HEK293 (cell line): ENCODE measurements at regions not wholly inside any gene's neighbourhood (a gene's known extent, or its start where the extent isn't known, plus 50 kb on each side); places are given as distances from the start of the nearest gene placed in this dataset.

Source experiments
- CTCF ChIA-PET: fragments of 350-600 bp; formaldehyde crosslinking; extraction: SDS; loops from one replicate; lab custom pipeline; 2021; ENCODE audit warnings: antibody characterized with exemption; lab: Yijun Ruan, JAX
- POLR2A ChIA-PET: fragments of 300-600 bp; formaldehyde crosslinking; extraction: SDS; loops from one replicate; lab custom pipeline; 2020; ENCODE audit warnings: antibody characterized with exemption, inconsistent platforms; lab: Yijun Ruan, JAX
- H3K27ac ChIP-seq: fragments of 200-500 bp; sonication (Bioruptor generic); 2 replicates; pipeline ENCODE4 v1.5.1; 2014; ENCODE audit warnings: low read depth, low read length, control low read depth, inconsistent platforms; ENCODE audit errors: extremely low read depth
- H3K36me3 ChIP-seq, 2 experiments: fragments of 200-500 bp in 1 of 2; sonication (Bioruptor generic) in 1 of 2; 1 replicate in 1 of 2; 2 replicates in 1 of 2; pipeline ENCODE4 v1.5.1; 2014 to 2017; ENCODE audit warnings: inconsistent platforms in 2 of 2, low read length in 2 of 2; ENCODE audit not compliant: control insufficient read depth in 2 of 2, insufficient read depth in 1 of 2
- H3K4me1 ChIP-seq: fragments of 200-500 bp; sonication (Bioruptor generic); 2 replicates; pipeline ENCODE4 v1.5.1; 2014; ENCODE audit warnings: mild to moderate bottlenecking, low read length, inconsistent platforms; ENCODE audit not compliant: control insufficient read depth, insufficient read depth
- H3K4me3 ChIP-seq: 2 replicates; pipeline ENCODE4 v1.5.1; 2011; ENCODE audit warnings: low read depth, mild to moderate bottlenecking, control low read depth, low read length, moderate library complexity
- H3K9me3 ChIP-seq: fragments of 200-500 bp; sonication (Bioruptor generic); 2 replicates; pipeline ENCODE4 v1.5.1; 2014; ENCODE audit warnings: low read depth, low read length, inconsistent platforms; ENCODE audit not compliant: control insufficient read depth, insufficient read depth
- BCL11A ChIP-seq: fragments of 450-650 bp; formaldehyde crosslinking; IDR thresholded peaks from 2 replicates; pipeline ENCODE4 v1.5.1; 2016; ENCODE audit warnings: low read depth, missing biosample characterization, missing genetic modification characterization
- EGR2 ChIP-seq: fragments of 450-650 bp; formaldehyde crosslinking; IDR thresholded peaks from 2 replicates; pipeline ENCODE4 v1.5.1; 2016; ENCODE audit warnings: low read depth, missing biosample characterization, missing genetic modification characterization
- GLIS2 ChIP-seq: fragments of 450-650 bp; formaldehyde crosslinking; IDR thresholded peaks from 2 replicates; pipeline ENCODE4 v1.5.1; 2016; ENCODE audit warnings: missing biosample characterization, missing genetic modification characterization
- IKZF3 ChIP-seq: fragments of 450-650 bp; IDR thresholded peaks from 2 replicates; pipeline ENCODE4 v1.5.0; 2018; ENCODE audit warnings: missing biosample characterization, mild to moderate bottlenecking, missing genetic modification characterization, moderate library complexity
- MZF1 ChIP-seq: fragments of 450-650 bp; formaldehyde crosslinking; IDR thresholded peaks from 2 replicates; pipeline ENCODE4 v1.5.1; 2017; ENCODE audit warnings: missing biosample characterization, missing genetic modification characterization, borderline replicate concordance
- SCRT2 ChIP-seq: fragments of 450-650 bp; formaldehyde crosslinking; IDR thresholded peaks from 2 replicates; pipeline ENCODE4 v1.5.1; 2016; ENCODE audit warnings: missing biosample characterization, missing genetic modification characterization
- TCF7L2 ChIP-seq: IDR thresholded peaks from 2 replicates; pipeline ENCODE4 v1.6.1; 2011; ENCODE audit warnings: low read depth, mild to moderate bottlenecking, inconsistent platforms, low read length, moderate library complexity, borderline replicate concordance
- YY2 ChIP-seq: fragments of 450-650 bp; formaldehyde crosslinking; IDR thresholded peaks from 2 replicates; pipeline ENCODE4 v1.5.1; 2016; ENCODE audit warnings: missing biosample characterization, missing genetic modification characterization
- ZNF138 ChIP-seq: fragments of 450-650 bp; formaldehyde crosslinking; IDR thresholded peaks from 2 replicates; pipeline ENCODE4 v1.5.1; 2016; ENCODE audit warnings: missing biosample characterization, missing genetic modification characterization, borderline replicate concordance
- ZNF211 ChIP-seq: fragments of 450-650 bp; formaldehyde crosslinking; IDR thresholded peaks from 2 replicates; pipeline ENCODE4 v1.5.1; 2016; ENCODE audit warnings: low read depth, missing biosample characterization, missing genetic modification characterization
- ZNF324 ChIP-seq: fragments of 450-650 bp; formaldehyde crosslinking; IDR thresholded peaks from 2 replicates; pipeline ENCODE4 v1.5.1; 2016; ENCODE audit warnings: missing biosample characterization, missing genetic modification characterization
- ZNF350 ChIP-seq: fragments of 450-650 bp; formaldehyde crosslinking; IDR thresholded peaks from 2 replicates; pipeline ENCODE4 v1.5.0; 2017; ENCODE audit warnings: missing biosample characterization, mild to moderate bottlenecking, missing genetic modification characterization
- ZNF366 ChIP-seq: fragments of 450-650 bp; formaldehyde crosslinking; conservative IDR thresholded peaks from 2 replicates; pipeline ENCODE4 v1.5.1; 2016; ENCODE audit warnings: missing biosample characterization, missing genetic modification characterization
- ZNF394 ChIP-seq: fragments of 450-650 bp; formaldehyde crosslinking; IDR thresholded peaks from 2 replicates; pipeline ENCODE4 v1.5.1; 2016; ENCODE audit warnings: missing biosample characterization, missing genetic modification characterization, mild to moderate bottlenecking, moderate library complexity, borderline replicate concordance
- ZNF398 ChIP-seq: fragments of 450-650 bp; formaldehyde crosslinking; IDR thresholded peaks from 2 replicates; pipeline ENCODE4 v1.5.1; 2017; ENCODE audit warnings: missing biosample characterization, missing genetic modification characterization
- ZNF423 ChIP-seq: fragments of 450-650 bp; formaldehyde crosslinking; IDR thresholded peaks from 2 replicates; pipeline ENCODE4 v1.5.1; 2016; ENCODE audit warnings: missing biosample characterization, missing genetic modification characterization
- ZNF473 ChIP-seq: fragments of 450-650 bp; formaldehyde crosslinking; IDR thresholded peaks from 2 replicates; pipeline ENCODE4 v1.5.1; 2017; ENCODE audit warnings: missing biosample characterization, missing genetic modification characterization
- ZNF501 ChIP-seq: fragments of 450-650 bp; formaldehyde crosslinking; IDR thresholded peaks from 2 replicates; pipeline ENCODE4 v1.5.1; 2016; ENCODE audit warnings: missing biosample characterization, missing genetic modification characterization
- ZNF529 ChIP-seq: fragments of 450-650 bp; formaldehyde crosslinking; IDR thresholded peaks from 2 replicates; pipeline ENCODE4 v1.5.1; 2017; ENCODE audit warnings: missing genetic modification characterization, missing biosample characterization; ENCODE audit not compliant: insufficient replicate concordance
- ZNF530 ChIP-seq: fragments of 450-650 bp; formaldehyde crosslinking; IDR thresholded peaks from 2 replicates; pipeline ENCODE4 v1.5.1; 2016; ENCODE audit warnings: low read depth, missing biosample characterization, missing genetic modification characterization
- ZNF555 ChIP-seq: fragments of 450-650 bp; formaldehyde crosslinking; conservative IDR thresholded peaks from 2 replicates; pipeline ENCODE4 v1.5.1; 2017; ENCODE audit warnings: missing biosample characterization, mild to moderate bottlenecking, missing genetic modification characterization, inconsistent platforms
- ZNF596 ChIP-seq: fragments of 450-650 bp; IDR thresholded peaks from 2 replicates; pipeline ENCODE4 v1.5.0; 2018; ENCODE audit warnings: missing biosample characterization, mild to moderate bottlenecking, missing genetic modification characterization, moderate library complexity
- ZNF623 ChIP-seq: fragments of 450-650 bp; formaldehyde crosslinking; IDR thresholded peaks from 2 replicates; pipeline ENCODE4 v1.5.1; 2016; ENCODE audit warnings: missing biosample characterization, missing genetic modification characterization
- ZNF677 ChIP-seq: fragments of 450-650 bp; IDR thresholded peaks from 2 replicates; pipeline ENCODE4 v1.5.0; 2018; ENCODE audit warnings: missing biosample characterization, mild to moderate bottlenecking, missing genetic modification characterization, moderate library complexity
- ZNF837 ChIP-seq: fragments of 450-650 bp; formaldehyde crosslinking; IDR thresholded peaks from 2 replicates; pipeline ENCODE4 v1.5.1; 2016; ENCODE audit warnings: missing biosample characterization, missing genetic modification characterization

GRCh38 chr11:19391026-19391425, 150.3 kb upstream of the E2F8 start:
- ChIA-PET POLR2A (no interaction called here), CTCF (interaction anchor here (1.0 kb wide), 1 partner anchor 45 kb away, joined by 3 read pairs; no protein-coding TSS in a partner anchor)
- H3K27ac ChIP-seq: no peak overlapping the region
- TF ChIP-seq ZNF398 (no peak), YY2 (tag by site-specific recombination) (no peak), ZNF837 (tag by site-specific recombination) (no peak), ZNF596 (tag by site-specific recombination) (no peak)
- H3K4me1 ChIP-seq: no peaks in the 10 kb centered on the region
- no peaks in the 10 kb centered on the region for H3K36me3 ChIP-seq
- H3K9me3 ChIP-seq: no peaks in the 10 kb centered on the region
- no peak overlapping the region for H3K4me3 ChIP-seq

GRCh38 chr11:19389787-19390303, 149.1 kb upstream of the E2F8 start:
- CTCF ChIA-PET: interaction anchor here (1.0 kb wide), 1 partner anchor 44 kb away, joined by 3 read pairs; no protein-coding TSS in a partner anchor
- TF ChIP-seq ZNF530 (tag by site-specific recombination) (no peak), ZNF677 (no peak), ZNF138 (no peak), ZNF555 (tag by site-specific recombination) (no peak), TCF7L2 (no peak), ZNF423 (tag by site-specific recombination) (no peak), ZNF366 (no peak)
- H3K9me3 ChIP-seq: no peaks in the 10 kb centered on the region
- no peaks in the 10 kb centered on the region for H3K36me3 ChIP-seq
- no peak overlapping the region for H3K4me3 ChIP-seq
- POLR2A ChIA-PET: interaction anchor here (1.4 kb wide), 1 partner anchor 9 kb away, joined by 3 read pairs; no protein-coding TSS in a partner anchor
- no peaks in the 10 kb centered on the region for H3K4me1 ChIP-seq
- H3K27ac ChIP-seq: no peak overlapping the region

GRCh38 chr11:19382131-19382611, 141.4 kb upstream of the E2F8 start:
- Histone ChIP-seq H3K4me3 (no peak overlapping the region), H3K36me3 (no peaks in the 10 kb centered on the region), H3K27ac (no peak overlapping the region), H3K4me1 (no peaks in the 10 kb centered on the region), H3K9me3 (no peaks in the 10 kb centered on the region)
- TF ChIP-seq ZNF473 (no peak), ZNF350 (no peak)
- POLR2A ChIA-PET: no interaction called here
- CTCF ChIA-PET: interaction anchor here (1.7 kb wide), 1 partner anchor 311 kb away, joined by 4 read pairs; no protein-coding TSS in a partner anchor

DNA sequence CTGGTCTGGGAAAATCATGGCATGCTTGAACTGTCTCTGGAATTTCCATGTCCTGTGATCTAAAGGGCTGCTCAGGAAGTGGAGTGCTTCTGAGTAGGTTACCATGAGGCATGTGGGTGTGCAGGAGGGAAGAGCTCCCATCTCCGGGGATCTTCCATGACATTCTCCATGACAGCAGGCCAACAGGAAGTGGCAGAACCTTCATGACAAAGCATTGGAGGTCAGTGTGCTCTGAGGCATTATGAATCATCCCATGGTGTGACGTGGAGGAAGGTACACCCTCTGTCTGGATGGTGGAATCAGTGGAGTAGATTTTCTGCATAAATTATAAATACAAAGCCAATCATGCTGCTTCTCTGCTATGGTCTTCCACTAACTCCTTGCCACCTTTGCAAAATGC, 139.6 kb upstream of the E2F8 start:
- Histone ChIP-seq H3K27ac (no peak overlapping the region), H3K36me3 (no peaks in the 10 kb centered on the region), H3K4me1 (no peaks in the 10 kb centered on the region), H3K4me3 (no peak overlapping the region), H3K9me3 (no peaks in the 10 kb centered on the region)
- POLR2A ChIA-PET: no interaction called here
- CTCF ChIA-PET: interaction anchor here (0.5 kb wide), 1 partner anchor 184 kb away, joined by 3 read pairs; no protein-coding TSS in a partner anchor
- TF ChIP-seq IKZF3 (tag by site-specific recombination): no peak
- no peak for TF ChIP-seq GLIS2 (tag by site-specific recombination)
- no peak for TF ChIP-seq MZF1 (tag by site-specific recombination)
- no peak for TF ChIP-seq ZNF324
- TF ChIP-seq ZNF501 (tag by site-specific recombination): no peak
- no peak for TF ChIP-seq ZNF837 (tag by site-specific recombination)
- no peak for TF ChIP-seq ZNF623 (tag by site-specific recombination)
- TF ChIP-seq SCRT2 (tag by site-specific recombination): no peak
- no peak for TF ChIP-seq EGR2 (tag by site-specific recombination)
- TF ChIP-seq ZNF211 (tag by site-specific recombination): no peak
- TF ChIP-seq ZNF529: no peak
- TF ChIP-seq ZNF394 (tag by site-specific recombination): no peak
- no peak for TF ChIP-seq BCL11A (tag by site-specific recombination)
